NCI-H128 (cell line): ENCODE measurements at regions not wholly inside any gene's neighbourhood (a gene's known extent, or its start where the extent isn't known, plus 50 kb on each side); places are given as distances from the start of the nearest gene placed in this dataset.
"Not testable (repeated sequence)": the region's sequence is repeated elsewhere in the genome, so short reads cannot be mapped to it uniquely, and the experiment has no call there.

Experiments
- DNase-seq: peaks from one replicate; lab custom pipeline; 2025; ENCODE audit not compliant: unreplicated experiment; lab: John Stamatoyannopoulos, UW

DNA sequence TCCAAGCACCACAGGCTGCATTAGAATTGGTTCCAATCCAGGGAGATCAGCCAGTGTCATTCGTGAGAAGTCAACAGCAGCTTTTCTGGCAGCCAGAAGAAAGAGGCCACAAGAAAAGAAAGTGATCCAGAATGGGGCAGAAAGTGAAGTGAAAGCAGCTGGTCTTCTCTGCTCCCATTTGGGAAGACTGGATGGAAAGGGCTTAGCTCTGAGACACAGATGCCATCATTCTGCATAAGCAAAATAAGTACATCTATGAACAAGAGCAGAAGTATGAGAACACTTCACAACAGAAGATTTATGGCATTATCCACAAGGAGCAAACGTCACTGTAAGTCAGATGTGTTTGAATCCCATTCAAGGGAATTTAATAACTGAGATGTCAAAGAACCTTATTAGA, 326.5 kb upstream of the ESRRG start:
- DNase-seq = no peak

DNA sequence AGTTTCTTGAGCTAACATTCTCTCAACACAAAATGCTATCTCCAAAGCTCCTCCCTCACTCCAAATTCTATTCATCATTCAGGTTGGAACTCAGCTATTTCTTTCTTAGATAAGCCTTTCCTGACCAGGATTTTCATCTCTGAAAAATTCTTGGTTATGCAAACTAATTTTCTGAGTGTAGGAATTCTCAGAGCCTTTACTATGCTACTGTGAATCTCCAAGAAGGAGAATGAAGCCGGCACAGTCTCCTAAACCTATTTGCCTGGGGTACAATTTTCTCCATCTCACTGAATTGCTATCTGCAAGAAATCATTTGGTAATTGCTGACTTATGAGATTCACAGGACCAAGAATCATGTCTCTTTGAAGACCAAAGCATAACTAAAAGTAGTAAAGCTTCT, 325.9 kb upstream of the ESRRG start:
- no peak for DNase-seq

DNA sequence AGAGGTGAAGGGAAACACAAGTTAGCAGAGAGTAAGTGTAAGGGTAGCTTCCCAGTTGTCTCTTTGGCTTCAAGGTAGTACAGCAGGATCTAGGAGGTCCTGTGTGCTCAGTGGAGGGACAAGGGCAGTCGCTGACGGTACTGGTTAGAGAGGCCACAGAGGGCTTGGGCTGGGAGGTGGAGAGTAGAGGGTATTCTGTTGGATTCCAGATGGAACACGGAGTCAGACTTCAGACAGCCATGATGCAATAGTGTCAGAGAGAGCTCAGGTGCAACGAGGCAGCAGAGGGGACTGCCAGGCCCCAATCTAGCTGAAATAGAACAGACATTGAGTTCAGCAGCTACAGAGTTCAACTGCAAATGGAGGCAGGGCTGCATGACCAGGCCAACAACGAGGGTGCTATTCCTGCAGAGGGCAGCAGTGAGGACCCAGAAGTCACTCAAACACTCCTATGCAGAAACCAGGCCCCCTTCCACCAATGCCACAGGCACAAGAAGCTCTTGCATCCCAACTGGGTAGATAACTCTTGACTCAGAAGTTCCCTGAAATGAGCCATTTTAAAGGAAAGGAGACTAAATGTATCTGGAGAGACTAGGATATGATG, 325.0 kb upstream of the ESRRG start:
- no peak for DNase-seq

DNA sequence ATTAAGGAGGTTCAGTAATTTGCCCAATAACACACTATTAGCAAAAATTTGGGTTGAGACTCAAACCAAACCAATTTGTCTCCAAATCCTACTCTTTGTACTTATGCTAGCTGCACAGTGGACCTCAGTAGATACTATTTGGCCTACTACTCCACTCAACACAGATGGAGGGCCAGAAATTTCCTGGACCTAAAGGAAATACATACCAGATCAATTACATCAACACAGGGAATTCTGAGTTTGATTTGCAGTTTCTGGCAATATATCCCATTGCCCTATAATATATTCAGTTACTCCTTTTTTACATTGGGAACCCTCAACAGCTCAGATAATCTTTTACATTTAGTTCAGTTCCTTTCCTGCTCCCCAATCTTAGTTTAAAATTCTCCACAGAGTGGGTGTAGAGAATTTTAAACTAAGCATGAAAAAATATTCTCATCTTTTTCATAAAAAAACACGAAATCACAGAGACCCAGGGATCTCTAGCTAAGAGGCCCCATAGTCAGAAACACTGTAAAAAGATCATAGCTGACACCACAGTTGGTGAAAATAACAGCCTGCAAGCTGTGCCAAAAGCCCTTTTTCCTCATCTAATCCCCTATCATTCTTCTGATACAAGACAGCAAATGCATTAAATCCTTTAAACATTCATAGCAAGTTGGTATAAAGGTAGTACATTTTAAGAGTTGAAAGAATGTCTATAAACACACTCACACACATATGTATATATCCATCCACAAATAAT, 317.7 kb upstream of the ESRRG start:
- no peak for DNase-seq

DNA sequence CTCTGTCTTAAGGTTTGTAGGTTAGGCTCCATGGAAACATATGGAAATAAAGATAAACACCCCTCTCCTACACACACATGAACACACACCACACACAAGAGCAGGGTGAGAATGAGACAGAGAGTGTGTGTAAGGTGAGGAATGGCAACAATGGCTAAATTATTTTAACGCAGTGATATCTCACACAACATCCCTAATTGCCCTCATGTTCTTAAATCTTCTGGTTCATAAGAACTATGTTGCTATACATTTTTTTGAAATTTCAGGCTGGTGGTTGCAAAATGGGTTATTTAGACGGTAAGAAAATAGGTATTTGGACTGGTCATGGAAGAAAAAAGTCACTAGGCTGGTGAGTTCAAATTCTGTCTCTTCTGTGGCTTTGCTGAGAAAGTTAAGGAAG, 316.7 kb upstream of the ESRRG start:
- DNase-seq = no peak

DNA sequence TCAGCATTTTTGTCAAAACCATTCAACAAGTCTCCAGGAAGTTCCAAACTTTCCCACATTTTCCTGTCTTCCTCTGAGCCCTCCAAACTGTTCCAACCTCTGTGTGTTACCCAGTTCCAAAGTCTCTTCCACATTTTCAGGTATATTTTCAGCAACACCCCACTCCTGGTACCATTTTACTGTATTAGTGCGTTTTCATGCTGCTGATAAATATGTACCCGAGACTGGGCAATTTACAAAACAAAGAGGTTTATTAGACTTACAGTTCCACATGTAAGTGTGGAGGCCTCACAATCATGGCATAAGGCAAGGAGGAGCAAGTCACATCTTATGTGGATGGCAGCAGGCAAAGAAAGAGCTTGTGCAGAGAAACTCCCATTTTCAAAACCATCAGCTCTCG, 315.9 kb upstream of the ESRRG start:
- not testable (repeated sequence) for DNase-seq

DNA sequence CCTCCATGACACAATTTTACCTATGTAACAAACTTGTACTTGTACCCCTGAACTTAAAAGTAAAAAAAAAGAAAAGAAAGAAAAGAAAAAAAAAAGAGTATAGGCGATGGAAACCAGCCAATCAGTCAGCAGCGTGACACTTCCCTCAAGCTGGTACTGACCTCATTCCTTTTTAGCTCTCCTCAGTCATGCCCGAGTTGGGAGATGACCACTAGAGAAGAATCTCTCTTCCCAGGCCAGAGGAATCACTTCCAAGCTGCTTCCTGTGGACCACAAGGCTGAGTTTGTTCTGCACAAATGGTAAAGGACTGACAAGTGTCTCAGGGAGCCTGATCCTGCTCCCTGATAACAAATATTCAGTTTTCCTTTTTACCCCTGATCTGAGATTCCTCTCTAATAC, 313.5 kb upstream of the ESRRG start:
- no peak for DNase-seq

DNA sequence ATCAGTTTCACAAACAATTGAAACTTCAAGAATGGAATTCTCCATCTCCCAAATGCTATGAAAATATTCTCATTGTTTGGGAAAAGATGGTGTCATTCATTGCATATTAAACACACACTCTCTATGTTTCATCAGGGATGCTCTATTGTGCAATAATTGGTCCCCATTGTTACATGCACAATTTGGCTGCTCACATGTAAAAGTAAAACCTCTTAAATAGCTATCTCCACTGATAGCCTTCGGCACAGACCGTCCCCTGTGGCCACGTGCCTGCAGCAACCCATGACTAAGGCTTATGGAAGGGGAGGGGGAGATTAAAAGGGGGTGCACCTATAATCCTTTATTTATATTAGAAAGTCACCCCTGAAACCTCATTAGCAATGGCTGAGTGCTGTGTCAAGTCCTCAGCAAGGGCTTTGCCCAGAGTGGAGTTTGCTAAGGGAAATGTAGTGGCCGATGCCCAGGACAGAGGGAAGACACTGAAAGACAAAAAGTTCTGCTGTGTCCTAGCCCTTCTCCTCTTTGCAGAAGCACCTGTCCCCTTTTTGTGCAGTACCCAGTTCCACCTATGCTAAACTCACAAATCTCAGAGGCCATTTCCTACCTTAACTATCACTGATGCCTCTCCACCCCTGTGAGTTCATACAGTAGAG, 309.6 kb upstream of the ESRRG start:
- no peak for DNase-seq

DNA sequence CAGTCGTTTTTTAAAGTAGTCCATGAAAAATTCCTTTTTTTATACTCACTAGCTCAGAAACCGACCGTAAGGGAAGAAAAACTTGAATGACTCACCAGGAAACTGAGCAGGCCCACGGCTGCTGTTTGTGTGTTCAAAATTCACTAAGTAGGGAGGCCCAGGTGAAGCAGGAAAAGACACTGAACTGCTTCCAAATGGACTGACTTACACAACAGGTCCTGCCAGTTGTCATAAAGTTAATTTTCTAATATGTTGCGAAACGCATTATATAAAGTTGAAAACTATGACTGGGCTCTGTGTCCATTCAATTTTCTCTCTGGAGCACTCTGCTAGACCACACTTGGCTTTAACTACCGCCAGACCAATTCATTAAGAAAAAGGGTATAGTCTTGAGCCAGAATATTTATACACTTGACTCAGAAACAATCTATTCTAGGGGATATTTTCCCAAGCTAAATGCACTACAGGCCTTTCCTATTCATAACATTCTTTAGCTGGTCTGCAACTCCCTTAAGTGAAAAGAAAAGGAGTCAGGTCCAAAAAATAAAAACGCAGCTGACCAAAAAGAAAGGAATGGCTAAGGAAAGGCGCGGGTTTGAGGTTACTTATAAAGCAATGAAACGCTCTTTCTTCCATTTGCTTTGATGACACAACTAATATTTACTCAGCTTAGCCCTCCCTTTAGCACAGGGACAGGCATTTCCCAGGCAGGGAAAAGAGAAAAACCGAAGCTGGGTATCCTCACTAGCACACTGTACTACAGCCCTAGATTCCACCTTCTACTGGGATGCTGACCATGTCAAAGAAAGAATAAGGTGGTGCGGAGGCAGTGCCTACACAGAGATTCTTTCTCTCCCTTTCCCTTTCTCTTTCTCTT, 306.3 kb upstream of the ESRRG start:
- no peak for DNase-seq

DNA sequence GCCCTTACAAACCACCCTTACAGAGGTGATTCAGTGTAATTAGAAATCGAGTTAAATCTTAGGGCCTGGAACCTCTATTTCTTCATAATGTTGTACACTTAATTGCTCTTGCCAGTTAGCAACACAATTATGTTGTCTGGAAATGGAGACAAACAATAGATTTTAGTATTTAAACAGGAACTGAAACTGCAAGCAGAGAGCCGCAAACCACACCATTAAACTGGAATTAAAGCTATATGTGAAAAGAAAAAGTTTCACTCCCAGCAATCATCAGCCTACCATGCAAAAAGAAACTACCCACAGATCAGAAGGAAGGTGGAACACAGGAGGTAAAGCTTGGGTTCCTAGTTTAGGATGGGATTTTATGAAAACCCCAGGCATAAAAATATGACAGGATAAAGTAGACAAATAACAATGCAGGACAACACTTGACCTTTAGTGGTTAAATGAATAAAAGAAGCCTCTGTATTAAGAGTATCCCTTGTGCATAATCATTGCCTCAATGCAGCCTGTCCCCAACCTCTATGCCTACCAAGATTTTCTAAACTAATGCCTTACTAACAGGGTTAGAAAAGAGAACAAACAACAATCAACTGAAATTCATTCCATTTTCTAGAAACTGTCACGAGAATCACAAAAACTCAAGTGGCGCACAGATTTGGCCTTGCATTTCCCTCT, 304.3 kb upstream of the ESRRG start:
- DNase-seq = no peak

DNA sequence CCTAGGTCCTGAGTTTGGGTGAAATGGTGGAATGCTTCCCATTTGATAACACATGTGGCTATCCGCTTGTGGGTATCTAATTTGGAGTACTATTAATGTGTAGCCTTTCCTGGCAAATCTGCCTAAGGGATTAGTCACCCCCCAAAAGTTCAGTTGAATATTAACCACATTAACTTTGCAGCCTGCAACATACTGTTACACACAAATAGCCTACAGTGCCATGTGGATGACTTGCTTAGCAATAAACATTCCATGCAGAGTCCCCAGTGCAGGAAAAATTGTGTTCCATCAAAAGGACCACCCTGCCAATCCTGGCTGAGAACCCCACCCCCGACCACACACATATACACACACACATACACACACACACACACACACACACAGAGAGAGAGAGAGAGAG, 303.3 kb upstream of the ESRRG start:
- DNase-seq = no peak

DNA sequence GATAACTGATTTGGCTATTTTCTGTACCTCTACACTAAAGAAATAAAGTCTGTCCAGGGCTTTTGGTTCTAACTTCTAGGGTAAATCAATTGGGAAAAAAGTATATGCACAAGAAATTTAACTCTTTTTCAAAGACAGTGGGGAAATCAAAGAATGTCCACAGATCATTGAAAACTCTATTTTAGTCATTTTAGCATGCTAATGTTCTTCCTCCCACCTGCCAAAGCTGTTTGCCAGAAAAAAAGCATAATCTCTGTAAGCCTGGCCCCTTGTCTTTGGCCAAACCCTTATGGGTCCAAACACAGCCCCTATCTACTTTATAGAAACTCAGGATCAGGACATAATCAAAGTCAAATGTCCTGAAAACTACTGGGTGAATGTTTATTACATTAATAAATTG, 302.2 kb upstream of the ESRRG start:
- DNase-seq = no peak

DNA sequence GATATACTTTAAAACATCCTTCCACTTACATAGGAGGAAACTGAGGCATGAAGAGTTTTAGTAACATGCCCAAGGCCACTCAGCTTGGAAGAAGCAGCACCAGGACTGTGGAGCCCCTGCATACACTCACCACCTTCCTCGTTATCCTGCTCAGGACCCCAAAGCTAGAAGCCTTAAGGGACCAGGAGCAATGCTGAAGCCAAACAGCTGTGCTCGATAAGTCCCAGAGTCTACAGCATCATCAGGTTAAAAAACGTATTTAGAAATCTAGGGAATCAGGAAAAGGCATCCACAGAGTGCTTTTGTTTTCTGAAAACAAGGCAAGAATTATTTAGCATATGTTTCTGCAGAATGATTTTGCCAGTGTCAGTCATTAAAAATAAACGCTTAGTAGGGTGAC, 301.7 kb upstream of the ESRRG start:
- DNase-seq = no peak

DNA sequence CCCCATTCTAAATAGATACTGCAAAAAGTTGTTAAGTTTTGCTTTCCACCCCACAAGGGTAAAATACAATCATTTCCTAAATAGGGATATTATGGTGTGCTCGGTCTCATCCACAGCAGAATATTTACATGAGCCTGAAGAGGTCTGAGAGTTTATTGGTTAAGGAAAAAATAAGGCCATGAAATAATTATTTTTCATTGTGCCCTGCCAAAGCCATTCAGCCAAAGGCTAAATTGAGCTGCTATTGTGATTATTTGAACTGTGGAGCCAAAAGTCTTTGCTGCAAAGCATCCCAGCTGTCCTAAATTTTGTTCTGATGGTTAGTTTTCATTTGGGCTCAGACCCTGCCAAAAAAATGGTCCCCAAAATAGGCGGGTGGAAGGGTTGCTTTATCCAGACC, 298.7 kb upstream of the ESRRG start:
- no peak for DNase-seq

DNA sequence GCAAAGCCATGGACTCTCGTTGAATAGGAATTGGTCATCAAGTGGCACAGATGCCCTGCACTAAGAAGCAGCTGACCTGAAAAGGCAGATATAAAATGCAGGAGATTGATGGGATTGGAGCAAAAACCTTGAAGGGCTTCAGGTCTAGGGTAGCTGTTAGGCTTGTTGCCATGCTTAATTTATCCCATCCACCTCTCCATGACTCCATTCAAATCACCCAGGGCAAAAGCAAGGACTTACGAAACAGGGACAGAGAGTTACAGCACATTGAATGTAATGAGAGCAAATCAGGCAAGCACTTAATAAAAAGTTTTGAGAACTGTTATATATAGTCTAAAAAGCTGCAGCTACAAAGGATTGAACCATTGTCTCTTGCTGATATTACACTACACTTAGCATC, 298.2 kb upstream of the ESRRG start:
- no peak for DNase-seq

DNA sequence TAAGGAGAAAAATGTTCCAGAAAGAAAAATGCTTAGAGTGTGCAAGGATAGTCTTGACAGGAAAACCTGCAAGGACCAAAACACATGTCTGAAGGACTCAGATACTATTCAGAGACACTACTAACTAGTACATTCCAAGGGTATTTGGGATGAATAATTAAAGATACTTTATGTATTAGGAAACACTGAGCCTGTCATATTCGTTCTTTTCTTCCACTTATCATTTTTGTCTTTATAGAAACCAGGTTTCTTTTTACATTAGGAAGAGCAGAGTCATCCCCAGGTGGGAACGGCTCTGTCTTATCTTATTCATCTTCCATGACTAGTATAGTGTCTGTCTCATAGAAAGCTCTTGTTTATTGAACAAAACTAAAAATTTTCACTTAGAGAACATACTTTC, 296.2 kb upstream of the ESRRG start:
- DNase-seq = no peak

DNA sequence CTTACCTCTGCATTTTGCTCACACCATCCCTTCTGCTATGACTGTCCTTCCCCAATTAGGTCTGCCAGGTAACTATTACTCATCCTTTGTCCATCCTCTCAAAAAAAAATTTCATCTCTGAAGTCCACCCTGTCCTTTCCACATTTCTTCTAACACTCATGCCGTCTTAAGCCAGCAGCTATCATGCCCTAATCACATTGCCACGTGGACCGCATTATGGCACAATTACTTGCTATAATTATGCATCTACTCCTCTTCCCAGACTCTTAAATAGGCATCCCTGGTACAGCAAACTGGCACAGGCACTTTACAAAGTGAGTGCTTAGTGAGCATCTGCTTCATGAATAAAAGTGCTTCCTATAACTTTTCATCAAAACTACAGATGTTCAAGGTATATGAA, 295.4 kb upstream of the ESRRG start:
- no peak for DNase-seq

DNA sequence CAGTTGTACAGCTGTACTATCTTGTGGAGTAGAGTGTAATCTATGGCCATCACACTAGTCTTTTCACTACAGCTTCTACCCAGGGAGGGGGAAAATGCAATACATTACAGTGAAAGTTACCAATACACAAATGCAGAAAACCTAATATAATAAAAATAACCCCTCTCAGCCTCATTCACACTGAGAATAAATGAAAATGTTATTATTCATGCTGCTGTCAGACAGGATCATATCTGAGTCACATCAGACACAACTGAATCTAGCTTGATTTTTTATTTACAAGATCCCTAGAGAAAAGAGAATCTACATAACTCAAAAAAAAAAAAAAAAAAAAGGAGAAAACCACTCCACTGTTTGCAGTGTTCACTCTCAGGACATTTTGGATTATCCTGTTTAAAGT, 293.9 kb upstream of the ESRRG start:
- DNase-seq = no peak

DNA sequence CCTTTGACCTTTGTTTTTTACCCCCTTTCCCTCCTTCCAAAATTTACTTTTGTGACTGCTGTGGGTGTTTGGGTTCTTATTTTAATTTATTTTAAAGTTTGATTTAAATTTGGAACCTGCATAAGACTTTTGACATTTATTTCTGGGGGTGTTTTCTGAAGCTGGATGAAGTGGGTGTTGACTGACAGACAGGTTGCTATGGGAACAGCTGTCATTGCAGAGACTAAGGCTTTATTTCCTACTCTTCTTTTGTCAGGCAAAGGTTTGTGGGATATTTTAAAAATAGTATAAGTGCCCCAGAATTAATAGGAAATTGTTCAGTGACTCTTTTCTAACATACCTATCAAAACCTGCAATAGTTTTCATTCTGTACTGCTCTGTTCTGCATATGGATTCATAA, 290.8 kb upstream of the ESRRG start:
- DNase-seq = no peak

DNA sequence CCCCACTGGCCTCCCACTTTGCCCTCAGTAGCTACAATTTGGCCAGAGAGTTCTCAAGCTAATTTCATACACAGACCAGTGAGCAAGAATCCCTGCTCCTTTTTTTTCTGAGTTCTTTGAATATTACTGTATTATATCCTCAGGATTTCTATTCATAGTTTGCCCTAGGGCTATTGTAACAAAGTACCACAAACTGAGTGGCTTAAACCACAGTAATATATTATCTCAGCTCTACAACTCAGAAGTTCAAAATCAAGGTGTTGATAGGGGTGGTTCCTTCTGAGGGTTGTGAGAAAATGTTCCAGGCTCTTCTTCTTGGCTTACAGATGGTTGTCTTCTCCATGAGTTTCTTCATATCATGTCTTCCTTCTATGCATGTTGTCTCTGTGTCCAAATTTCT, 289.4 kb upstream of the ESRRG start:
- no peak for DNase-seq

DNA sequence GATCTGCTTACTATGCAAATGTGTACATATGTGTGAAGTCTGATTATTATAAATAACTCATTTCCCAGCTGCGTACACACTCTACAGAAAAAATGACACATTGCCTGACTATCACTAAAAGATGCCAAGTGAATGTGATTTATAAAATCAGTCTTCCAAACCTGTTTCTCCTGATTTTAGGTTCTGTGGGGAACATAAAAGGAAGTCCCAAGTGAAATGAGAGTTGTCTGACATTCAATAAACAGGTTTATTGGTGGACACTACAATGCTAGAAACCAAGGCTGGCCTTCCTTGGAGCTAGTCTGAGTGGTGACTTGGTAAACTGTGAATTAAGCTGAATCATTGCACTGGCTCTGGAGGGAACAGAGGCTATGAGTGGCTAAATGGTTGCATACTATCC, 287.9 kb upstream of the ESRRG start:
- no peak for DNase-seq
